GM18870 (cell line): ENCODE measurements at regions not wholly inside any gene's neighbourhood (a gene's known extent, or its start where the extent isn't known, plus 50 kb on each side); places are given as distances from the start of the nearest gene placed in this dataset.
"Not testable (repeated sequence)": the region's sequence is repeated elsewhere in the genome, so short reads cannot be mapped to it uniquely, and the experiment has no call there.

ENCODE experiments used
- ATAC-seq: cut with Tn5 transposase; IDR thresholded peaks from one replicate; pipeline ENCODE4 v1.9.1; 2021; ENCODE audit warnings: moderate library complexity; ENCODE audit not compliant: unreplicated experiment

DNA sequence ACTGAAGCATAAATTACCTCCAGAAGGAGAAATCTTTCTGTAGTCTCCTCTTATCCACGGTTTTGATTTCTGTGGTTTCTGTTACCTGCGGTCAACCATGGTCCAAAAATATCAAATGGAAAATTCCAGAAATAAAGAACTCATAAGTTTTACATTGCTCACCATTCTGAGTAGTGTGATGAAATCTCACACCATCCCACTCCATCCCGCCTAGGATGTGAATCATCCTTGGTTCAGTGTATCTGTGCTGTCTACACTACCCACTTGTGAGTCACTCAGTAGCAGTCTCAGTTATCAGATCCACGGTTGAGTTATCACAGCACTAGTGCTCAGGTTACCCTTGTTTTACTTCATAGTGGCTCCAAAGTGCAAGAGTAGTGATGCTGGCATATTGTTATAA lies 371.2 kb downstream of the NFIB start:
- no peak for ATAC-seq

DNA sequence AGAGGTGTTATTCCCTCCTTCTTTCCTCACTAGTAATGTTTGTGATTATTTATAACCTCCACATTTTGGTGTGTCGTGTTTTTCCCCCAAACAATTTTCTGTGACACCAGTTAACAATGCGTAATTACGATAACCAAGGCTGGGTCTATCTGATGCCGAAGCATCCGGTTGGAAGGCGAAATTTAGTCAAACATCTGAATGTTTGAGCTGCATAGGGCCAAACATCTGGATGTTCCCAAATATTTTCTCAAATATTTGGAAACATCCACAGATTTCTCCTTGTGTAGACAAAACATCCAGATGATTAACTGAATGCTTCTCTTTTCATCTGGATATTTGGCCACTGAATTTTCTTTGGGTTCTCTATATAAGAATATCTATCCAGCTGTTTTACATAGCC lies 371.7 kb downstream of the NFIB start:
- ATAC-seq: no peak

- ATAC-seq: no peak
These were observed 372.2 kb downstream of the NFIB start for GRCh38 chr9:13941714-13942113.

GRCh38 chr9:13939701-13940490 lies 374.0 kb downstream of the NFIB start:
- no peak for ATAC-seq

GRCh38 chr9:13939134-13939533 lies 374.8 kb downstream of the NFIB start:
- ATAC-seq: no peak

DNA sequence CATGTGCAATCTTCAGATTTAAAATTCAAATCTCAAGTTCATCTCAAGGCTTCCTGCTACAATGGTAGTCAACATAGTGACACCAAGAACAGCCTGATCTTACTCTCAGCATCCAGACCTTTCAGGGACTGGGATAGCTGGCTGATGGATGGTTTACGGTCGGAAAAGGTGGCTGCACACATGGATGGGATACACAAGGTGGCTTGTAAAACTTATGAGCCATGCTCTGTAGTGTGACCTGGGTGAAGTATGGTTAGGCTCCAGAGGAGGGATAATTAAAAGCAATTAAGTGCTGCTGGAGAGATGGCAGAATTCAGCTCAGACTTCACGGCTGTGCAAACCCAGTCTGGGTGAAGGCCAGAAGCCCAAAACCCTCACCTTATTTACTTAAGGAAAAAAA lies 379.5 kb downstream of the NFIB start:
- ATAC-seq: no peak

DNA sequence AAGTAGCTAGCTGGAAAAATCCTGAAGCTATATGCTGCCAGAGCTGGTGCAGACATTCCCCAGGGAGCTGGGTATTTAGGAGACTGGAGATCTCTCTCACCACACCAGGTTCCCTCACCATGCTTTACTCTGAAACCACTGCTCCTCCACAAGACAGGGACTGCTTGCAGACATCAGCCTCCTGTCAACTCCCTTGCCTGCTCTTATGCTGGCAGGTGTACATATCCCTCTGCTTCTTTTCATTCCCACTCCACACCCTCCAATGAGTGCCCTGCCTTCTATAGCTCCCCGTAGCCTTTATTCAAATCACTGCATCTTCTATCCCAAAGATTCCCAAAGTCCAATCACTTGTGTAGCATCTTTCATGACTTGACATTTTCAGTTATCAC lies 380.7 kb downstream of the NFIB start:
- ATAC-seq: no peak

DNA sequence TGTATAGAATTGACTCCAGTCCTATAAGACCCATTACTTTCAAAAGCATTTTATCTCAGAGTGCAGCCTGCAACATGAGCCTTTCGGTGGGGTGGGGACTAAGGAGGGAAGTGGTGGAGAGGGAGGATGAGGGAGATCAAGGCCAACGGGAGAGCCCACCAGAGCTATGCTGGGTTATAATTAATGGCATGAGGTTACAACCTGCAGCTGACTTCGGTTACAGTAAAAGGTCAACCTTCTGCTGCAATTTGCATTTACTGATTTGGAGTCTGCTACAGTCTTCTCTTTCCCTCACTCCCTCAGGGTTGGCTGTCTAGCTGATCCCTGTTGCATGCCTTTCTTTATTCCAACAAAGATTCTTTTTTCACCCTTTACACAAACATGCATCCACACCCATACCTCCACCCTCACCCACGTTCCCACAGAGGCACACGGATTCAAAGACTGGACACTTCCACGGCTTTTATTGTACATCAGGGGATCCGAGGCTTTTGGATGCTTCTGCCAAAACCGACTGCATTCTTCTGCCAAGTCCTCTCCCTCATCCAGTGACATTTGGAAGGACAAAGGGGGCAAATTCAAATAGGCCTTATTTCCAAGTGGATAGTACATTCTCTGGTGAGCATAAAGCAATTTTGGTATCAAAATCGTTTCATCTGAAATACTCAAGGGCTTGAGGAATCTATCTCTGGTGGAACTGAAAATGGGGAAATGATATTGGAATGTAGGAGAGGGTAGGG lies 381.2 kb downstream of the NFIB start:
- ATAC-seq: no peak

DNA sequence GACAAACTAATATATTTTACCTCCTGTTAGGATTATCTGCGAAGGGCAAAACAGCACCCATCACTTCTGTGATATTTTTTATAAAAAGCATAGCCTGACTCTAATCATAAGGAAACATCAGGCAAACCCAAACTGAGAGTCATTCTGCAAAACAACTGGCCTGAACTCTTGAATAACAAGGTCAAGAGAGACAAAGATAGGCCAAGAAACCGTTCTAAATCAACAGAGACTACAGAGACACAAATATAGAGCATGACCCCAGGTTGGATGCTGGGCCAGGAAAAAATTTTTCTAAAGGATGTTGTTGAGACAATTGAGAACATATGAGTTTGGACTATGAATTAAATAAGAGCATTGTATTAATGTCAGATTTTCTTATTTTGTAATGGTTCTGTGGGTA lies 384.9 kb downstream of the NFIB start:
- ATAC-seq: no peak

GRCh38 chr9:13923381-13923780 lies 390.6 kb downstream of the NFIB start:
- no peak for ATAC-seq

- no peak for ATAC-seq
These were observed 393.4 kb downstream of the NFIB start for GRCh38 chr9:13920557-13920956.

GRCh38 chr9:13919401-13919800 lies 394.5 kb downstream of the NFIB start:
- no peak for ATAC-seq

DNA sequence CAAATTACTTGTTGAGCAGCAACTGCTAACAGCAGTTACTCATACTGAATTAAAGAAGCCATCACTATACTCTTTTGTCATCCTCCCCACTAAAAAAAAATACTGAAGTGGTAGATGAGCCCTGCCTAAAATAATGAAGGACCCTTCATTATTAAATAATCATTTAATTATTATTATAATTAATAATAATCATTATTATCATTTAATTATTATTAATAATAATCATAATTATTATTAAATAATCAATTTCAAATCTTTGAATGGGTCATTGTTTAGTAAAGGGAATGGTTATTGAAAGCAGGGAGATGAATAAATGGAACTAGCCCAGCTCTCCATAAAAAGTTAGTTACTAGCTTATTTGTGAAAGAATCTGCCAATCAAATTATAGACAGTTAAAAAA lies 396.4 kb downstream of the NFIB start:
- no peak for ATAC-seq

DNA sequence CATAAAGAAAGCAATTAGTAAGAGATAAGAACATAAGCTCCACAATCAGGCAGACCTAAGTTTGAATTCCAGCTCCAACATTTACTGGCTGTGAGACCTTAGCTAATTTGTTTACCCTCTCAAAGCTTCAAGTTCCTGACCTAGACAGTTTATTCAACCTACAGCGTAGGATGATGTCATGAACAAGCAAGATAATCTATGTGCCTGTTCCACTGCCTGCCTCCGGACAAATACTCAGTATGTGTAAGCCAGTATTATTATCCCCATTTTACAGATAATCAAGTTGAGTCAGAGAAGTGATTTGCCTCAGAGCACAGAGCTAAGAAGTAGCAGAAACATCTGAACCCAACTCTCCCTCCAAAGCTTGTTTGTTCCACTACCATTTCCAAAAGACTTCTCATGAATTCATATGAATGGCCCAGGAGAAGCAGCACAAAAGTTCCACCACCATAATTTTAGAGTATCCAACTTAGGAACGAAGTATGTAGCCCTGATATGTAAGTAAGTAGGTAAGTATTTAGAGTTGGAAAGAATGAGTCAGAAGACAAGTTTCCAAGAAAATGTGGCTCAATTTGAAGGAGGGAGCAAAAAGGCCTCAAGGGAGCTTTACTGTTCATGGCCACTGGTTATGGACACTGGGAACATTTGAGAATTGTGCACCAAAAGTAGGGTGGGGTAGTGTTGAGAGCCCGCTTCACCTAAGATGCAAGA lies 398.2 kb downstream of the NFIB start:
- ATAC-seq: no peak

GRCh38 chr9:13915131-13915530 lies 398.8 kb downstream of the NFIB start:
- ATAC-seq: no peak

DNA sequence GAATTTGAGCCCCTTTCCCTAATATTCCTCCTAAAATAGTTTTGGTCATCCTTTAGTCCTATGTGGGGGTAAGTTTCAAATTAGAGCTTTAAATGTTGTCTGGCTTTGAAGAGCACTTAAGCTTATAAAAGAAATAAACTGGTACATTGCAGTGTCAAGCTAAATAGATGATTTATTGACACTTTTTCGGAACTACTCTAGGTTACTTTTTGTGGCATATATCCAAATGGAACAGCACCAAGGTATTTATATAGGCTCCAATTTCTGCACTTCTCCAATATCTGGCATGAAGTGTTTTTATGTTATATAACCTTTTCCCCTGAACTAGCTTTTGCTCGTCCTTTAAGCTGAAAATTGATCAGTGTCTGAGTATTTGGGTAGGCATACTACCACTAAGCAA lies 402.5 kb downstream of the NFIB start:
- ATAC-seq: no peak

GRCh38 chr9:13907842-13908241 lies 406.1 kb downstream of the NFIB start:
- not testable (repeated sequence) for ATAC-seq

DNA sequence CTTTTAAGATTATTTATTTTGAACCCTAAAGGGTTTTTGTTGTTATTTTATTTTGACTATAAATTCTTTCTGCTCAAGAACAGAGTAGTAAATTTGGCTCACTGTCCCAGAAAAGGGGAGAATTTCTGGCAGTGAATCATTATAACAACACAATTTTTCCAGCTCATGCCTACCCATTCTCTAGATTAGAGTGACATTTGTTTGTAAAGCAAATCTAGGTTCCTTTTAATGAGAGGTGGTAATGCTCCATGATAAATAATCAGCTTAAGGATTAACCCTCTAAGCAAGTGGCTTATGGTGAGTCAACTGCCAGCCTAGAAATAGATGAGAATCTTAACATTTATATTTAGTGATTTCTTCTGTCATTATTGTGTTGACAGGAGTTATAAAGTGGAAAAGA lies 409.2 kb downstream of the NFIB start:
- ATAC-seq: no peak

- no peak for ATAC-seq
These were observed 409.6 kb downstream of the NFIB start for GRCh38 chr9:13904311-13904710.

DNA sequence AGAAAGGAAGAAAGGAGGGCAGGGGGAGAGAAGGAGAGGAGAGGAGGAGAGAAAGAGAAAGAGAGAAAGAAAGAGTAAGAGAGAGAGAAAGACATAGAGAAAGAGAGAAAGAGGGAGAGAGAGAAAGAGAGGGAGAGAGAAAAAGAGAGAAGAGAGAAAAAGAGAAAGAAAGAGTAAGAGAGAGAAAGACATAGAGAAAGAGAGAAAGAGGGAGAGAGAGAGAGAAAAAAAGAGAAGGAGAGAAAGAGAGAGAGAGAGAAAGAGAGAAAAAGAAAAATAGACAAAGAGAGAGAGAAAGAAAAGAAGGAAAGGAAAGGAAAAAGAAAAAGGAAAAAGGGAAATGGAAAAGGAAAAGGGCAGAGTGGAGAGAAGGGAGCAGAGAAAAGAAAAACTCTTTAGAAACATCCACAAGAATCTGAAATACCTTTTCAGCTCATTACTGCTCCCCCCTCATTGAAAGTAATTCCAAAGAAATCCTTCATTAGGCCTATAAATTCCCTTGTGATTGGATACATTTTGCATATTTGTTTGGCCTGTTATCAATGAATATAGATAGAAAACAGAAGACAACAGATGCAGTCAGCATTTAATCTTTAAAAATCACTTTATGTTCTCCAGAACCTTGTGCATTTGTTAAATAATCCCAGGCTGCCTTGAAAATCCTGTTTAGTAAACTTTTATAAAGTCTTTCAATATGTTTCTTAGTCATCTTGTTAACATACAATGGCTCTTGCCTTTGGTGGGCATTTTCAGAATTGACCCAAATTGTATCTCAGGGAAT lies 411.5 kb downstream of the NFIB start:
- no peak for ATAC-seq

DNA sequence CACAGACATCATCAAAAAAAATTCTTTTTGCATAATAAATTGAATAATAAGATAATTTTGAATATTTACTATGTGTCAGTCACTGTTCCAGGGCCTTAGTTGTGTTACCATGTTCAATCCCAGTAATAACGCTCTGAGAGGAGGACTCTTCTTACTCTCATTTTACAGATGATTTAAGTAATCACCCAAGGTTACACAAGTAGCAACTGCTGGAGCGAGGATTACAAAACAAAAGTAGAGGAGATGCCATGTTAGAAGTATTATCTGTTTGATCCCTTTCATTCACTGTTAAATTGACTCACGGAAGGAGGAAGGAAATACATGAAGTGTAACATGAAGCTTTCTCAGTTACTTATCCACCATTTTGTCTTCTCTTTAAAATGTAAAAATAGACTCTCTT lies 412.8 kb downstream of the NFIB start:
- no peak for ATAC-seq
